Gastrocnemius medialis (tissue), 4 donors: ENCODE measurements at regions not wholly inside any gene's neighbourhood (a gene's known extent, or its start where the extent isn't known, plus 50 kb on each side); places are given as distances from the start of the nearest gene placed in this dataset.

Experiments
- ATAC-seq, 2 donors: fragments of 150-250 bp; one replicate each; pipeline ENCODE4 v1.9.1; 2016
- DNase-seq, 2 donors: peaks; one replicate each; pipeline ENCODE4 v3.0.0-alpha.2; 2019
- H3K27ac ChIP-seq, 4 donors: fragments of 200-600 bp; sonication (generic); 1 replicate in 1 of 4; 2 replicates in 3 of 4; pipeline ENCODE4 v1.5.1; 2016 to 2018; ENCODE audit warnings: mild to moderate bottlenecking in 2 of 4, moderate library complexity in 1 of 4
- H3K27me3 ChIP-seq, 3 donors: fragments of 200-600 bp; sonication (generic) in 2 of 3; 1 replicate in 1 of 3; 2 replicates in 2 of 3; pipeline versions ENCODE4 v1.5.1 to v1.6.0; 2016 to 2019; ENCODE audit warnings: mild to moderate bottlenecking in 1 of 3, moderate library complexity in 1 of 3
- H3K36me3 ChIP-seq, 2 donors: fragments of 200-600 bp; sonication (generic) in 1 of 2; one replicate each; pipeline ENCODE4 v1.5.1; 2017 to 2018
- H3K4me1 ChIP-seq, 2 donors: fragments of 200-600 bp; sonication (generic) in 1 of 2; one replicate each; pipeline ENCODE4 v1.5.1; 2016 to 2017; ENCODE audit warnings: mild to moderate bottlenecking in 2 of 2
- H3K4me3 ChIP-seq, 4 donors: fragments of 200-600 bp; sonication (generic) in 3 of 4; 1 replicate in 1 of 4; 2 replicates in 3 of 4; pipeline ENCODE4 v1.5.1; 2016 to 2019; ENCODE audit warnings: mild to moderate bottlenecking in 2 of 4
- H3K9me3 ChIP-seq, 3 donors: fragments of 200-600 bp; sonication (generic) in 2 of 3; 1 replicate in 1 of 3; 2 replicates in 2 of 3; pipeline ENCODE4 v1.5.1; 2016 to 2019
- CTCF ChIP-seq, 5 experiments: fragments of 450-650 bp in 3 of 5; fragments of 200-600 bp in 2 of 5; sonication (generic) in 2 of 5; IDR thresholded peaks in 4 of 5; conservative IDR thresholded peaks in 1 of 5; 1 replicate in 4 of 5; 2 replicates in 1 of 5; pipeline ENCODE4 v1.5.1; 2016 to 2019; ENCODE audit warnings: antibody characterized with exemption in 5 of 5, mild to moderate bottlenecking in 3 of 5, moderate library complexity in 3 of 5
- POLR2A ChIP-seq, 2 donors: fragments of 450-650 bp; IDR thresholded peaks; one replicate each; pipeline ENCODE4 v1.6.1; 2017; ENCODE audit warnings: antibody characterized with exemption in 2 of 2, mild to moderate bottlenecking in 2 of 2, moderate library complexity in 2 of 2
- in situ Hi-C, 4 donors: fragments of 200-750 bp; cut with MboI; loops; one replicate each; pipeline versions ENCODE4 v1.15.0 to v1.8.0; 2017; ENCODE audit warnings: low sequenced_read_pairs in 4 of 4
- intact Hi-C: fragments of 100-400 bp; cut with DNase I; formaldehyde crosslinking; loops from one replicate; pipeline ENCODE4 v1.15.1; 2023; ENCODE audit warnings: low total_unique reads

DNA sequence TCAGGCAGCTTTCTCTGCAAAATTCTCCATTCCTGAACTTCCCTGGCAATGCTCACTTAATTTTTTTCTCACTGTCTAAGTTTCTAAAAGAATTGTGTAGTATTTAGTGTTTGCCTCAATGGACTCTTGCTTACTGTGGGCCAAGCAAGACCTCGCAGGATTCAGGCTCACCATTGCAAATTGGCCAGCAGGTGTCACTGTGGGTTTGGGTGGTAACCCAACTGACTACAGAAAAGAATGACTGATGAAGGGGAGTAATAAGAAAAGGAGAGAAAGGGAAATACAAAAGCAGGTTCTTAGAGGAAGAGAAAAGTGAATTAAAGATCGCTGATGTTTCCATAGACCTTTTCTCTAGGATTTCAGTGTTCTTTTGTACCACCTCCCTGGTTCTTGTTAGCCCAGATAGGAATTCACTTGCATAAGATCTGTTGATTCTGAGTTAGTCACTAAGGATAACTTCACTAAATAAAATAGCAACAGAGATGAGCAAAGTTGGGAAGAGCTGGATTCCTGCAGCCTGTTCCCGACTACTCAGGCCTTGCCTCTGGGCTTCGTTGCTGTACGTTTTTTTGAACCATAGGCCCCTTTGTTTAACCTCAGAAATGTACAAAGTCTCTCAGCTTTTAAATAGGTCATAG is 386.5 kb upstream of the DDHD1 start:
- Histone ChIP-seq H3K9me3 (no peaks in the 10 kb centered on the region), H3K4me1 (peaks cover 4 to 15% of the 10 kb centered on the region in 2 donors), H3K4me3 (no peak overlapping the region), H3K27ac (no peak overlapping the region), H3K27me3 (no peaks in the 10 kb centered on the region), H3K36me3 (no peaks in the 10 kb centered on the region)
- in situ Hi-C loops, result loop anchor here in 3 of 4 donors (5.0 to 25.0 kb wide), 4 partner anchors 628 to 798 kb away; no protein-coding TSS in a partner anchor
- intact Hi-C loops, result loop anchor here (1.0 to 10.0 kb wide), 3 partner anchors 415 to 805 kb away; partner anchors contain the start of gene BMP4
- peak; percentile 16 to 52 for DNase-seq
- peak; percentile 66 to 80 for ATAC-seq
- TF ChIP-seq CTCF (IDR thresholded peaks at IDR 0.05 in 4 of 5, conservative IDR thresholded peaks at IDR 0.05 in 1 of 5) (peak; percentile 39 to 77 (median 61)), POLR2A (IDR thresholded peaks at IDR 0.05) (no peak)

DNA sequence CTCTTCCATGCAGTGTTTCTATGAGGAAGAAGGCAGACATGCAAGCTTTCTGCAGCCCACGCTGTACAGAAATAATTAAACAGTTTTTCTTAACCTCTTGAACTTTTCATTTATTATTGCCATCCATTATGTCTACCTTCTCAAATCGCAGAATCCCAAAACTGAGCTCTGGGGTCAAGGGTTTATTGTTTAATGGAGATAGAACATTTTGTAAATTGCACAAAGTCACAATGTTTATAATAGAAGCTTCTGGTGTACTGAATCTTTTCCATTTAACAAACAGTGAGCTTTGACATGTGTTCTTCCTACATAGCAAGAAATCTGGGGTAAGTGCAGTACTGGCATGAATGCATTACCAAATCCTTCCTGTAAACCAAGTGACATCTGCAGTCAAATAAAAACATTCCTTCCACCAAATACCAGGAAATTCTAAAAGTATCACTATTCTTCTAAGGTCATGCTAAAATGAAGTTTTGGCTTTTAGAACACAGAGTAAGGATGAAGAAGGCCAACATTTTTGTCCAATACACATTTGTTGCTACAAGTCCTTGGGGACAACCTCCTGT is 385.3 kb upstream of the DDHD1 start:
- DNase-seq (no peak), ATAC-seq (peak in 1 of 2 donors; percentile 26)
- TF ChIP-seq POLR2A (IDR thresholded peaks at IDR 0.05) (no peak), CTCF (IDR thresholded peaks at IDR 0.05 in 4 of 5, conservative IDR thresholded peaks at IDR 0.05 in 1 of 5) (no peak)
- no peak overlapping the region for H3K27ac ChIP-seq
- no peaks in the 10 kb centered on the region for H3K27me3 ChIP-seq
- H3K9me3 ChIP-seq, result no peaks in the 10 kb centered on the region
- no peak overlapping the region for H3K4me3 ChIP-seq
- in situ Hi-C loops, result loop anchor here in 3 of 4 donors (5.0 to 25.0 kb wide), 4 partner anchors 629 to 799 kb away; no protein-coding TSS in a partner anchor
- peaks cover 4 to 15% of the 10 kb centered on the region in 2 donors for H3K4me1 ChIP-seq
- H3K36me3 ChIP-seq, result no peaks in the 10 kb centered on the region
- intact Hi-C loops, result loop anchor here (10.0 kb wide), 2 partner anchors 416 to 806 kb away; partner anchors contain the start of gene BMP4

DNA sequence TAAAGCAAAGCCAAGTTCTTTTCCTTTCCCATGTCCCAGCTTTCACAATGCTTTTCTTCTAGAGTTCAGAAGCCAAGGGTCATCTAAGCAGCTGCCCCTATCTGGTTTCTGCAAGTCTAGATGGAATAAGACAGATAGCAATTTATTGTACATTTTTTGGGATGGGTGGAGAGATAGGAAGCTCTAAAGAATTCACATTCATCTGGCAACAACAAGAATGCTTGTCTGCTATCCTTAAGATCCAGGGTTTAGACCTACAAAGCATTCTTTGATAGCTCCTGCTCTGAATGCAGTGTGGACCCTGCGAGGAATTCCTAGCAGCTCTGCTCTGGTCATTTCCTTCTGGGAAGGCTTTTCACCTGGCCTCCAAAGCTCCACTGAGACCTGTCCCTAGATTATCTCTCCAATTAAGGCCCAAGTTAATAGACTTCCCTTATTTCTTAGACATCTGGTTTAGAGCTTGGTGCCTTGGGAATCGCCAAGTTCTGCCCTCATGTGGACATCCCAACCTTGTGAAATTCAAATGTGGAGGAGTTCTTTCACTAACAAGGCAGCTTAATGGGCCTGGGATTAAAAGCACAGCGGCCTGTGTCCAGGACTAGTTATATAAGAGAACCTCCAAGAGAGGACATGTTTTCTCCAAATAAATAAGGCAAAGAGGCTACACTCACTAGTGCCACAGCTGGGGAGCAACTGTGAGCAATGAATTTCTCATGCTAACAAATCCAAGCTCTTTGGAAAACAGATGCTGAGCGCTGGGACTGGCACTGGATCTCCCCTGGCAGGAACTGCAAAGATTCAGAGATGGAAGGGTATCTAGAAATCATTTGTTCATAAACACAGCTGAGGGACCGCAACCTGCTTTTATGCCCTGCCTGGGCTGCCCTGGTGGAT is 384.5 kb upstream of the DDHD1 start:
- in situ Hi-C loops (loop anchor here in 3 of 4 donors (5.0 to 25.0 kb wide), 4 partner anchors 630 to 800 kb away; no protein-coding TSS in a partner anchor), intact Hi-C loops (loop anchor here (10.0 kb wide), 2 partner anchors 417 to 807 kb away; partner anchors contain the start of gene BMP4)
- TF ChIP-seq CTCF (IDR thresholded peaks at IDR 0.05 in 4 of 5, conservative IDR thresholded peaks at IDR 0.05 in 1 of 5) (no peak), POLR2A (IDR thresholded peaks at IDR 0.05) (no peak)
- Histone ChIP-seq H3K4me1 (peaks cover under 1 to 12% of the 10 kb centered on the region in 2 donors), H3K9me3 (no peaks in the 10 kb centered on the region), H3K27ac (peak overlapping the region in 1 of 4 donors; percentile 21), H3K36me3 (no peaks in the 10 kb centered on the region), H3K27me3 (no peaks in the 10 kb centered on the region), H3K4me3 (no peak overlapping the region)
- ATAC-seq, result peak in 1 of 2 donors; percentile 26
- DNase-seq, result no peak

- Histone ChIP-seq H3K9me3 (no peaks in the 10 kb centered on the region), H3K27ac (no peak overlapping the region), H3K27me3 (no peaks in the 10 kb centered on the region), H3K36me3 (no peaks in the 10 kb centered on the region), H3K4me3 (no peak overlapping the region), H3K4me1 (peaks cover 0 to 8% of the 10 kb centered on the region in 2 donors)
- in situ Hi-C loops (loop anchor here in 3 of 4 donors (5.0 to 25.0 kb wide), 4 partner anchors 631 to 801 kb away; no protein-coding TSS in a partner anchor), intact Hi-C loops (loop anchor here (10.0 kb wide), 2 partner anchors 418 to 808 kb away; partner anchors contain the start of gene BMP4)
- no peak for ATAC-seq
- TF ChIP-seq CTCF (IDR thresholded peaks at IDR 0.05 in 4 of 5, conservative IDR thresholded peaks at IDR 0.05 in 1 of 5), result no peak
- DNase-seq, result no peak
Observed at GRCh38 chr14:53536446-53536845, 383.3 kb upstream of the DDHD1 start.
